Esophagus squamous epithelium (tissue), 4 donors: ENCODE measurements at regions not wholly inside any gene's neighbourhood (a gene's known extent, or its start where the extent isn't known, plus 50 kb on each side); places are given as distances from the start of the nearest gene placed in this dataset.

Source experiments
- POLR2A ChIP-seq, 4 donors: fragments of 450-650 bp; IDR thresholded peaks; one replicate each; pipeline ENCODE4 v1.6.1; 2017; ENCODE audit warnings: antibody characterized with exemption in 4 of 4, mild to moderate bottlenecking in 4 of 4, moderate library complexity in 3 of 4
- TF ChIP-seq, protein P1 (sequence below), 6 experiments: fragments of 450-650 bp in 4 of 6; fragments of 200-600 bp in 2 of 6; sonication (generic) in 2 of 6; IDR thresholded peaks; one replicate each; pipeline ENCODE4 v1.5.1; 2016 to 2019; ENCODE audit warnings: antibody characterized with exemption in 6 of 6, mild to moderate bottlenecking in 4 of 6, moderate library complexity in 4 of 6

DNA sequence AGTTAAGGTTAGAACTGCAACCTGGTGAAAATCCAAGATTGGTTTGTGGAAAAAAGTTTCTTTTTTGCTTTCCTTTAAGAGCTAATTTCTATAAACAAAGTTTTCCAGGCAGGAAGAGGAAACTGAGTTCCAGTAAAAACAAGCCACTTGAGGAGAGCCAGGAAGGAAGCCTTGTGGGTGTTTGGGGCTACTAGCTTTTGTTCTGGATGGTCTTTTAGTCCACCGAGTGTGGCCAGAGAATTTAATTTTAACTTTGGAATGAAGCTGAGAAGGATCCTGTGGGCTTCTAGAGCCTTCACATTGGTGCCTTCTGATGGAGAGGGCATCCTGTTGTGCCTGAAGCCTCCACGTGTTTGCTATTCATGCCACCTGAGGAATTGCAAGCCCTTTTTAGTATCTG lies 327.9 kb downstream of the C12orf75 start:
- TF ChIP-seq POLR2A (IDR thresholded peaks at IDR 0.05): no peak
- TF ChIP-seq, protein P1, sequence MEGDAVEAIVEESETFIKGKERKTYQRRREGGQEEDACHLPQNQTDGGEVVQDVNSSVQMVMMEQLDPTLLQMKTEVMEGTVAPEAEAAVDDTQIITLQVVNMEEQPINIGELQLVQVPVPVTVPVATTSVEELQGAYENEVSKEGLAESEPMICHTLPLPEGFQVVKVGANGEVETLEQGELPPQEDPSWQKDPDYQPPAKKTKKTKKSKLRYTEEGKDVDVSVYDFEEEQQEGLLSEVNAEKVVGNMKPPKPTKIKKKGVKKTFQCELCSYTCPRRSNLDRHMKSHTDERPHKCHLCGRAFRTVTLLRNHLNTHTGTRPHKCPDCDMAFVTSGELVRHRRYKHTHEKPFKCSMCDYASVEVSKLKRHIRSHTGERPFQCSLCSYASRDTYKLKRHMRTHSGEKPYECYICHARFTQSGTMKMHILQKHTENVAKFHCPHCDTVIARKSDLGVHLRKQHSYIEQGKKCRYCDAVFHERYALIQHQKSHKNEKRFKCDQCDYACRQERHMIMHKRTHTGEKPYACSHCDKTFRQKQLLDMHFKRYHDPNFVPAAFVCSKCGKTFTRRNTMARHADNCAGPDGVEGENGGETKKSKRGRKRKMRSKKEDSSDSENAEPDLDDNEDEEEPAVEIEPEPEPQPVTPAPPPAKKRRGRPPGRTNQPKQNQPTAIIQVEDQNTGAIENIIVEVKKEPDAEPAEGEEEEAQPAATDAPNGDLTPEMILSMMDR (IDR thresholded peaks at IDR 0.05): no peak
